Mucosa of descending colon (tissue), 3 donors: ENCODE measurements at regions not wholly inside any gene's neighbourhood (a gene's known extent, or its start where the extent isn't known, plus 50 kb on each side); places are given as distances from the start of the nearest gene placed in this dataset.

ENCODE experiments used
- ATAC-seq: fragments of 200-7000 bp; cut with Tn5 transposase; one replicate; pipeline ENCODE4 v1.9.1; 2020; ENCODE audit warnings: mild to moderate bottlenecking, moderate library complexity
- DNase-seq, 3 donors: peaks; one replicate each; pipeline ENCODE4 v3.0.0-alpha.2; 2020
- H3K36me3 ChIP-seq: fragments of 200-600 bp; one replicate; pipeline ENCODE4 v1.8.0; 2021; ENCODE audit warnings: low read depth, mild to moderate bottlenecking
- H3K4me1 ChIP-seq: fragments of 200-600 bp; one replicate; pipeline ENCODE4 v1.8.0; 2021; ENCODE audit warnings: low read depth, mild to moderate bottlenecking
- H3K4me3 ChIP-seq: fragments of 200-600 bp; one replicate; pipeline ENCODE4 v1.8.0; 2021; ENCODE audit warnings: mild to moderate bottlenecking
- H3K9me3 ChIP-seq: fragments of 200-600 bp; one replicate; pipeline ENCODE4 v1.8.0; 2021; ENCODE audit warnings: mild to moderate bottlenecking
- intact Hi-C, 2 donors: fragments of 100-400 bp; cut with DNase I in 1 of 2; cut with micrococcal nuclease in 1 of 2; formaldehyde crosslinking; loops; one replicate each; pipeline versions ENCODE4 v1.11.0 to v1.11.1; 2022; cut with DNase I, micrococcal nuclease
- TF ChIP-seq, protein P1 (sequence below): fragments of 200-600 bp; IDR thresholded peaks from one replicate; pipeline ENCODE4 v1.8.0; 2022; ENCODE audit warnings: antibody characterized with exemption, mild to moderate bottlenecking
- donor health status: DM: no; HTN: no; CAD: no; lungs with moderate emphysema.
- donor health status: DM: no; HTN: no; CAD: no.
- donor health status: DM: no; HTN: yes; CAD: no.

DNA sequence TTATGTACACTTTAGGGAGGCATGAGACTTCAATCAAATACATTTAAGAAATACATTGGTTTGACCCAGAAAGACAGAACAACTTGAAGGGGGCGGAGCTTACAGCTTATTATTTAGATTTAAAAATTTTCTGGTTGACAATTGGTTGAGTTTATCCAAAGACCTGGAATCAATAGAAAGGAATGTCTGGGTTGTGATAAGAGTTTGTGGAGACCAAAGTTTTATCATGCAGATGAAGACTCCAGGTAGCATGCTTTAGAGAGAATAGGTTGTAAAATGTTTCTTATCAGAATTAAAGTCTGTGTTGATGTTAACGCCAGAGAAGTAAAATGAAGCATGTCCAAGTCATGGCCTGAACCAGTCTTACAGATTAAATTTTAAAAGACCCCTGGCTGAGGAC is 757.8 kb upstream of the ADGRB3 start:
- DNase-seq = no peak
- Histone ChIP-seq H3K4me3 (no peak overlapping the region), H3K36me3 (no peaks in the 10 kb centered on the region), H3K4me1 (no peaks in the 10 kb centered on the region), H3K9me3 (peaks cover 47% of the 10 kb centered on the region)
- TF ChIP-seq, protein P1, sequence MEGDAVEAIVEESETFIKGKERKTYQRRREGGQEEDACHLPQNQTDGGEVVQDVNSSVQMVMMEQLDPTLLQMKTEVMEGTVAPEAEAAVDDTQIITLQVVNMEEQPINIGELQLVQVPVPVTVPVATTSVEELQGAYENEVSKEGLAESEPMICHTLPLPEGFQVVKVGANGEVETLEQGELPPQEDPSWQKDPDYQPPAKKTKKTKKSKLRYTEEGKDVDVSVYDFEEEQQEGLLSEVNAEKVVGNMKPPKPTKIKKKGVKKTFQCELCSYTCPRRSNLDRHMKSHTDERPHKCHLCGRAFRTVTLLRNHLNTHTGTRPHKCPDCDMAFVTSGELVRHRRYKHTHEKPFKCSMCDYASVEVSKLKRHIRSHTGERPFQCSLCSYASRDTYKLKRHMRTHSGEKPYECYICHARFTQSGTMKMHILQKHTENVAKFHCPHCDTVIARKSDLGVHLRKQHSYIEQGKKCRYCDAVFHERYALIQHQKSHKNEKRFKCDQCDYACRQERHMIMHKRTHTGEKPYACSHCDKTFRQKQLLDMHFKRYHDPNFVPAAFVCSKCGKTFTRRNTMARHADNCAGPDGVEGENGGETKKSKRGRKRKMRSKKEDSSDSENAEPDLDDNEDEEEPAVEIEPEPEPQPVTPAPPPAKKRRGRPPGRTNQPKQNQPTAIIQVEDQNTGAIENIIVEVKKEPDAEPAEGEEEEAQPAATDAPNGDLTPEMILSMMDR = no peak
- intact Hi-C loops = no loop called here
- ATAC-seq = no peak

DNA sequence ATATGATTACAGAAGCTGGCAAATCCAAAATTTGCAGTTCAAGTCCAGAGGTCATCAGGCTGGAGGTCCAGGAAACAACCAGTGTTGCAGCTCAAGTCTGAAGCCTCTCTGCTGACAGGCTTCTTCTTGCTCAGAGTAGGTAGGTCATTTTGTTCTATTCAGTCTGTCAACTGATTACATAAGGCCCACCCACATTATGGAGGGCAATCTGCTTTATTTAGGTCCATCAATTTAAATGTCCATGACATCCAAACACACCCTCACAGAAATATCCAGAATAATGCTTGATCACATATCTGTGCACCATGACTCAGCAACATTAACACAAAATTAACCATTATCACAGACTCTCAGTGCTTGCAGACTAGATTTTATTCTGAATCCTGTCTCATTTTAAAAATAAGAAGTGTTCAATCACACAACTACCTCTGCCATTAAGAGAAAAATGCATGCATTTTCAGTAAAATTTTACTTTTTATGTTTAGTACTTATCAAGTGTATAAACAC is 759.2 kb upstream of the ADGRB3 start:
- no peak for DNase-seq
- Histone ChIP-seq H3K9me3 (peaks cover 43% of the 10 kb centered on the region), H3K4me3 (no peak overlapping the region), H3K4me1 (no peaks in the 10 kb centered on the region), H3K36me3 (no peaks in the 10 kb centered on the region)
- TF ChIP-seq, protein P1 = no peak
- no peak for ATAC-seq
- intact Hi-C loops = no loop called here

DNA sequence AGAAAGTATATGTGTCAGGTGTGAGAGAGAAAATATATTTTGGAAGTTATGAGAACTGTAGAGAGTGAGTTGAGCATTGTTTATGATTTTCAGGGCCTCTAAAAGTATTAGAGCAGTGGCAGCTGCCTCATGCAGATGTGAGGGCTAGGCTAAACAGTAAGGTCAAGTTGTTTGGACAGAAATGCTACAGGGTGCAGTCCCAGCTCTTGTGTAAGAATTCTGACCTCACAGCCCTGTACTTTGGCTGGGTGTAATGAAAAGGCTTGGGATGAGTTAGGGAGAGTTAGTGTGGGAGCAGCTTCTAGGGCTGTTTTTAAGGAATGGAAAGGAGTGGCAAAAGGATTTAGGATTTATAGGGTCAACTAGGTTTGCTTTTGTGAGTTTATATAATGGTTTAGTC is 764.8 kb upstream of the ADGRB3 start:
- intact Hi-C loops = no loop called here
- Histone ChIP-seq H3K4me3 (no peak overlapping the region), H3K36me3 (no peaks in the 10 kb centered on the region), H3K4me1 (no peaks in the 10 kb centered on the region), H3K9me3 (peaks cover 50% of the 10 kb centered on the region)
- no peak for DNase-seq
- TF ChIP-seq, protein P1 = no peak
- no peak for ATAC-seq

DNA sequence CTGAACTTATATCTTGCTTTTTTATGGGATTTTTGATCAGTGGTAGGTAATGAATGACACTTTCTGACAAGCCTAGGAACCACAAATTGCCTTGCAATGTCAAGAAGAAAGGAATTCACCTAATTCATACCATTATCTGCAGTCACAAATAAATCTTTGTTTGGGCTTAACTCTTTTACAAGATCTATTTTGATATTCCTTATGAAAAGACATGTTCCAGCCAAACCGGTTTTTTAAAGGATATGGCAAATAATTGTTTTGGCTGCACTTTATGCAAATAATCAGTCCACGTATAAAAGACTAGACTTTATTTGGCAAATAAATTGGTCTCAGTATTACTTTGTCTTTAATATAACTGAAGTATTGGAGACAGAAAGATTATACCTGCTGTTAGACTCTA is 771.7 kb upstream of the ADGRB3 start:
- DNase-seq (no peak), ATAC-seq (no peak)
- H3K9me3 ChIP-seq = peaks cover 30% of the 10 kb centered on the region
- TF ChIP-seq, protein P1 = no peak
- H3K4me3 ChIP-seq = no peak overlapping the region
- H3K36me3 ChIP-seq = no peaks in the 10 kb centered on the region
- no peaks in the 10 kb centered on the region for H3K4me1 ChIP-seq
- intact Hi-C loops = no loop called here

DNA sequence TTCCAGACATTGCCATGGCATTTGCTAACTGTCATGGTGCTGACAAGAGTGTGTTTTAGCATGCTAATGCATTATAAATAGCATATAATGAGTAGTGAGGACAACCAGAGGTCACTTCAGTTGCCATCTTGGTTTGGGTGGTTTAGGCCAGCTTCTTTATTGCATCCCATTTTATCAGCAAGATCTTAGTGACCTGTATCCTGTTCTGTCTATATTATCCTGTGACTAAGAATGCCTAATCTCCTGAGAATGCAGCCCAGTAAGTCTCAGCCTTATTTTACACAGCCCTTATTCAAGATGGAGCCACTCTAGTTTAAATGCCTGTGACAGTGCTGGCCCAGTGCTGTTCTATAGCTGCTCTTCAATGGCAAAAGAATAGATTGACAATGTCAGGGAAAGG is 781.0 kb upstream of the ADGRB3 start:
- no peaks in the 10 kb centered on the region for H3K4me1 ChIP-seq
- peaks cover 37% of the 10 kb centered on the region for H3K9me3 ChIP-seq
- intact Hi-C loops = no loop called here
- no peak for ATAC-seq
- no peaks in the 10 kb centered on the region for H3K36me3 ChIP-seq
- H3K4me3 ChIP-seq = no peak overlapping the region
- TF ChIP-seq, protein P1 = no peak
- DNase-seq = no peak

DNA sequence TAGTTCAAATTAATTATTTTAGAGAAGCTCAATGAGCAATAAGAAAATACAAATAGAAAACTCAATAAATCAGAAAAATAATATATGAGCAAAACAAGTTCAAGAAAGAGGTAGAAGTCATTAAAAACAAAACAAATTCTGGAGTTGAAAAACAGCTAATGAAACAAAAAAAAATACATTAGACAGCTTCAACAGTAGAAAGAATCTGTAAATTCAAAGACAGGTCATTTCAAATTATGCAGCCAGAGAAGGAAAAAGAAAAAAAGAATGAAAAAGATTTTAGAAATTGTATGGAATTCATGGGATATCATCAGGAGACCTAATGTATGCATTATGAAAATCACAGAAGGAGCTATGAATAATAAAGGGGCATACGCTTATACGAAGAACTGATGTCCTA is 795.3 kb upstream of the ADGRB3 start:
- no peak for ATAC-seq
- intact Hi-C loops = no loop called here
- Histone ChIP-seq H3K4me1 (no peaks in the 10 kb centered on the region), H3K4me3 (no peak overlapping the region), H3K9me3 (peaks cover 41% of the 10 kb centered on the region), H3K36me3 (no peaks in the 10 kb centered on the region)
- no peak for DNase-seq
- TF ChIP-seq, protein P1 = no peak
